Fibroblast of mammary gland (primary cell): ENCODE measurements at regions not wholly inside any gene's neighbourhood (a gene's known extent, or its start where the extent isn't known, plus 50 kb on each side); places are given as distances from the start of the nearest gene placed in this dataset.
A peak's percentile ranks its signal among the peaks of the same experiment; 100 is the strongest.

Source experiments
- DNase-seq: peaks from one replicate; pipeline ENCODE4 v3.0.0-alpha.2; 2010; ENCODE audit warnings: low read depth
- H3K4me3 ChIP-seq: 2 replicates; pipeline ENCODE4 v1.5.1; 2011; ENCODE audit warnings: low read depth, mild to moderate bottlenecking, low read length, moderate library complexity; ENCODE audit not compliant: control insufficient read depth
- CTCF ChIP-seq: conservative IDR thresholded peaks from 2 replicates; pipeline ENCODE4 v1.5.1; 2011; ENCODE audit warnings: low read depth, low read length, inconsistent platforms; ENCODE audit not compliant: control insufficient read depth, insufficient read depth

- DNase-seq, result no peak
- H3K4me3 ChIP-seq, result no peak overlapping the region
- no peak for TF ChIP-seq CTCF
Measured at GRCh38 chr10:78817361-78817760, 251.4 kb upstream of the ZMIZ1 start.

GRCh38 chr10:78817804-78818203, 251.0 kb upstream of the ZMIZ1 start:
- TF ChIP-seq CTCF, result no peak
- H3K4me3 ChIP-seq, result no peak overlapping the region
- no peak for DNase-seq

GRCh38 chr10:78819361-78820006, 249.3 kb upstream of the ZMIZ1 start:
- no peak for TF ChIP-seq CTCF
- H3K4me3 ChIP-seq, result no peak overlapping the region
- no peak for DNase-seq

- no peak for TF ChIP-seq CTCF
- DNase-seq, result no peak
- no peak overlapping the region for H3K4me3 ChIP-seq
Measured at GRCh38 chr10:78820007-78820362, 248.8 kb upstream of the ZMIZ1 start.

- TF ChIP-seq CTCF, result no peak
- DNase-seq, result no peak
- no peak overlapping the region for H3K4me3 ChIP-seq
Measured at GRCh38 chr10:78821052-78821451, 247.7 kb upstream of the ZMIZ1 start.

- DNase-seq, result no peak
- TF ChIP-seq CTCF, result no peak
- no peak overlapping the region for H3K4me3 ChIP-seq
Measured at GRCh38 chr10:78828647-78829539, 239.9 kb upstream of the ZMIZ1 start.

- H3K4me3 ChIP-seq, result no peak overlapping the region
- no peak for TF ChIP-seq CTCF
- DNase-seq, result peak; percentile 40
Measured at GRCh38 chr10:78829565-78829964, 239.2 kb upstream of the ZMIZ1 start.
